ENCODE measurements at regions not wholly inside any gene's neighbourhood (a gene's known extent, or its start where the extent isn't known, plus 50 kb on each side); places are given as distances from the start of the nearest gene placed in this dataset.

DNA sequence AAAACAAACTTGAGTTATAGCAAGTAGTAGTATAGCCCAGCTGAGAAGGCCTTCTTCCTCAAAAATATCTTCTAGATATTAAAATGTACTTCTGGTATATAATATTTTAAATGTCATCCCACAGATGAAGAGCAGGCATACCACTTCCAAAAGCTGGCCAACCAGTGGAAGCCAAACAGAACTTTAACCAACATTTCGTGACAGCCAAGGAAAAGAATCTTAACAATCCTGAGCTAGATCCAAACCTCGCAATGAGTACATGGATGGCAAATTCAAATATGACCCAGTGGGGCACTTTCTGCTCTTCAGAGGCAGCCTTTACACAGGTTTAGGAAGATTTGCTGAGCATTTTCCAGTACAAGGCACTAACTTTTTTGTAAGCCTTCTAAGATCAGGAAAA lies 91.8 kb upstream of the ACO1 start:
- TF ChIP-seq, protein P1, sequence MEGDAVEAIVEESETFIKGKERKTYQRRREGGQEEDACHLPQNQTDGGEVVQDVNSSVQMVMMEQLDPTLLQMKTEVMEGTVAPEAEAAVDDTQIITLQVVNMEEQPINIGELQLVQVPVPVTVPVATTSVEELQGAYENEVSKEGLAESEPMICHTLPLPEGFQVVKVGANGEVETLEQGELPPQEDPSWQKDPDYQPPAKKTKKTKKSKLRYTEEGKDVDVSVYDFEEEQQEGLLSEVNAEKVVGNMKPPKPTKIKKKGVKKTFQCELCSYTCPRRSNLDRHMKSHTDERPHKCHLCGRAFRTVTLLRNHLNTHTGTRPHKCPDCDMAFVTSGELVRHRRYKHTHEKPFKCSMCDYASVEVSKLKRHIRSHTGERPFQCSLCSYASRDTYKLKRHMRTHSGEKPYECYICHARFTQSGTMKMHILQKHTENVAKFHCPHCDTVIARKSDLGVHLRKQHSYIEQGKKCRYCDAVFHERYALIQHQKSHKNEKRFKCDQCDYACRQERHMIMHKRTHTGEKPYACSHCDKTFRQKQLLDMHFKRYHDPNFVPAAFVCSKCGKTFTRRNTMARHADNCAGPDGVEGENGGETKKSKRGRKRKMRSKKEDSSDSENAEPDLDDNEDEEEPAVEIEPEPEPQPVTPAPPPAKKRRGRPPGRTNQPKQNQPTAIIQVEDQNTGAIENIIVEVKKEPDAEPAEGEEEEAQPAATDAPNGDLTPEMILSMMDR (conservative IDR thresholded peaks at IDR 0.05 in 1 of 2, IDR thresholded peaks at IDR 0.05 in 1 of 2; ENCODE audit: extremely low read depth in 1 of 2, insufficient read depth in 1 of 2, low read depth in 1 of 2, low read length in 2 of 2) = no peak
- TF ChIP-seq EZH2 (IDR thresholded peaks at IDR 0.05; ENCODE audit: borderline replicate concordance, low read length) = no peak

All from mammary epithelial cell (primary cell).